Gastrocnemius medialis (tissue), 4 donors: ENCODE measurements at regions not wholly inside any gene's neighbourhood (a gene's known extent, or its start where the extent isn't known, plus 50 kb on each side); places are given as distances from the start of the nearest gene placed in this dataset.

Source experiments
- POLR2A ChIP-seq, 2 donors: fragments of 450-650 bp; IDR thresholded peaks; one replicate each; pipeline ENCODE4 v1.6.1; 2017; ENCODE audit warnings: antibody characterized with exemption in 2 of 2, mild to moderate bottlenecking in 2 of 2, moderate library complexity in 2 of 2
- TF ChIP-seq, protein P1 (sequence below), 5 experiments: fragments of 450-650 bp in 3 of 5; fragments of 200-600 bp in 2 of 5; sonication (generic) in 2 of 5; IDR thresholded peaks in 4 of 5; conservative IDR thresholded peaks in 1 of 5; 1 replicate in 4 of 5; 2 replicates in 1 of 5; pipeline ENCODE4 v1.5.1; 2016 to 2019; ENCODE audit warnings: antibody characterized with exemption in 5 of 5, mild to moderate bottlenecking in 3 of 5, moderate library complexity in 3 of 5

GRCh38 chr18:25798046-25798445 lies 292.4 kb downstream of the SS18 start:
- TF ChIP-seq, protein P1, sequence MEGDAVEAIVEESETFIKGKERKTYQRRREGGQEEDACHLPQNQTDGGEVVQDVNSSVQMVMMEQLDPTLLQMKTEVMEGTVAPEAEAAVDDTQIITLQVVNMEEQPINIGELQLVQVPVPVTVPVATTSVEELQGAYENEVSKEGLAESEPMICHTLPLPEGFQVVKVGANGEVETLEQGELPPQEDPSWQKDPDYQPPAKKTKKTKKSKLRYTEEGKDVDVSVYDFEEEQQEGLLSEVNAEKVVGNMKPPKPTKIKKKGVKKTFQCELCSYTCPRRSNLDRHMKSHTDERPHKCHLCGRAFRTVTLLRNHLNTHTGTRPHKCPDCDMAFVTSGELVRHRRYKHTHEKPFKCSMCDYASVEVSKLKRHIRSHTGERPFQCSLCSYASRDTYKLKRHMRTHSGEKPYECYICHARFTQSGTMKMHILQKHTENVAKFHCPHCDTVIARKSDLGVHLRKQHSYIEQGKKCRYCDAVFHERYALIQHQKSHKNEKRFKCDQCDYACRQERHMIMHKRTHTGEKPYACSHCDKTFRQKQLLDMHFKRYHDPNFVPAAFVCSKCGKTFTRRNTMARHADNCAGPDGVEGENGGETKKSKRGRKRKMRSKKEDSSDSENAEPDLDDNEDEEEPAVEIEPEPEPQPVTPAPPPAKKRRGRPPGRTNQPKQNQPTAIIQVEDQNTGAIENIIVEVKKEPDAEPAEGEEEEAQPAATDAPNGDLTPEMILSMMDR (IDR thresholded peaks at IDR 0.05 in 4 of 5, conservative IDR thresholded peaks at IDR 0.05 in 1 of 5), result no peak
- TF ChIP-seq POLR2A (IDR thresholded peaks at IDR 0.05), result no peak
